A549 (cell line): ENCODE measurements at regions not wholly inside any gene's neighbourhood (a gene's known extent, or its start where the extent isn't known, plus 50 kb on each side); places are given as distances from the start of the nearest gene placed in this dataset.

Experiments used
- ATAC-seq, 2 experiments: fragments of 200-7000 bp in 1 of 2; fragments of >200 bp in 1 of 2; cut with Nextera tagmentation in 1 of 2; cut with Tn5 transposase in 1 of 2; 3 replicates each; pipeline versions ENCODE4 v1.8.0 to v1.9.1; 2018 to 2020; ENCODE audit warnings: mild to moderate bottlenecking in 1 of 2, moderate library complexity in 1 of 2
- CTCF ChIA-PET: fragments of 300-600 bp; sonication (Branson Sonifier 250); formaldehyde crosslinking; extraction: SDS; loops from one replicate; lab custom pipeline; 2021; ENCODE audit warnings: antibody characterized with exemption, inconsistent platforms; lab: Yijun Ruan, JAX
- POLR2A ChIA-PET: fragments of 350-600 bp; formaldehyde crosslinking; extraction: SDS; loops from one replicate; lab custom pipeline; 2021; ENCODE audit warnings: antibody characterized with exemption, inconsistent platforms; lab: Yijun Ruan, JAX
- DNase-seq, 2 experiments: peaks; one replicate each; pipeline versions ENCODE4 v3.0.0 to v3.0.0-alpha.2; 2011 to 2016; ENCODE audit warnings: low read depth in 1 of 2, low spot score in 1 of 2
- FAIRE-seq: peaks from 2 replicates; lab custom pipeline; 2011; peaks lifted over from hg19 to GRCh38; lab: Jason Lieb, UNC
- H3K27ac ChIP-seq, 2 experiments: fragments of >200 bp; sonication (Bioruptor Twin); formaldehyde crosslinking; 3 replicates each; pipeline ENCODE4 v1.5.1; 2016 to 2017
- H3K4me1 ChIP-seq: fragments of >200 bp; sonication (Bioruptor Twin); formaldehyde crosslinking; 3 replicates; pipeline ENCODE4 v1.6.1; 2016
- H3K4me2 ChIP-seq: fragments of >200 bp; sonication (Bioruptor Twin); formaldehyde crosslinking; 3 replicates; pipeline ENCODE4 v1.6.1; 2016
- H3K4me3 ChIP-seq: fragments of >200 bp; sonication (Bioruptor Twin); formaldehyde crosslinking; 3 replicates; pipeline ENCODE4 v1.5.1; 2016
- H3K9me3 ChIP-seq: fragments of >200 bp; sonication (Bioruptor Twin); formaldehyde crosslinking; 3 replicates; pipeline ENCODE4 v1.6.1; 2016
- CEBPB ChIP-seq, 2 experiments: fragments of >200 bp in 1 of 2; sonication (Bioruptor Twin) in 1 of 2; formaldehyde crosslinking in 1 of 2; IDR thresholded peaks; 2 replicates each; pipeline ENCODE4 v1.6.1; 2012 to 2016
- CHD4 ChIP-seq: fragments of 200-600 bp; sonication (generic); IDR thresholded peaks from 2 replicates; pipeline ENCODE4 v1.6.1; 2016; ENCODE audit warnings: antibody characterized with exemption, mild to moderate bottlenecking, borderline replicate concordance
- FOSB ChIP-seq: fragments of 250-450 bp; sonication (Bioruptor Pico); IDR thresholded peaks from 2 replicates; pipeline ENCODE4 v1.5.0; 2020; ENCODE audit warnings: mild to moderate bottlenecking, moderate library complexity
- GATA3 ChIP-seq: IDR thresholded peaks from 2 replicates; pipeline ENCODE4 v1.6.1; 2012; ENCODE audit warnings: borderline replicate concordance
- HOXA7 ChIP-seq: fragments of 250-450 bp; sonication (Bioruptor Pico); IDR thresholded peaks from 2 replicates; pipeline ENCODE4 v1.5.0; 2020; ENCODE audit warnings: mild to moderate bottlenecking, moderate library complexity
- KDM1A ChIP-seq: fragments of 200-600 bp; sonication (generic); IDR thresholded peaks from 2 replicates; pipeline ENCODE4 v1.6.1; 2016; ENCODE audit warnings: low read depth, mild to moderate bottlenecking
- MAFK ChIP-seq: fragments of 450-650 bp; IDR thresholded peaks from 2 replicates; pipeline ENCODE4 v1.6.1; 2014; ENCODE audit not compliant: partially characterized antibody
- NPAS2 ChIP-seq: fragments of 250-450 bp; sonication (Bioruptor Pico); IDR thresholded peaks from 2 replicates; pipeline ENCODE4 v1.8.0; 2022; ENCODE audit warnings: mild to moderate bottlenecking, moderate library complexity, borderline replicate concordance
- PHF8 ChIP-seq: fragments of 200-600 bp; sonication (generic); IDR thresholded peaks from 2 replicates; pipeline ENCODE4 v1.6.1; 2016; ENCODE audit warnings: low read depth, mild to moderate bottlenecking, antibody characterized with exemption, moderate library complexity, borderline replicate concordance
- RAD21 ChIP-seq, 2 experiments: fragments of >200 bp in 1 of 2; sonication (Bioruptor Twin) in 1 of 2; formaldehyde crosslinking in 1 of 2; IDR thresholded peaks in 1 of 2; conservative IDR thresholded peaks in 1 of 2; 2 replicates in 1 of 2; 3 replicates in 1 of 2; pipeline ENCODE4 v1.6.1; 2012 to 2018; ENCODE audit warnings: inconsistent platforms in 1 of 2
- RCOR1 ChIP-seq: fragments of 150-350 bp; IDR thresholded peaks from 2 replicates; pipeline ENCODE4 v1.6.1; 2014; ENCODE audit warnings: antibody characterized with exemption, low read length, low read depth
- TFCP2L1 ChIP-seq: fragments of 250-450 bp; sonication (Bioruptor Pico); IDR thresholded peaks from 2 replicates; pipeline ENCODE4 v1.5.0; 2021; ENCODE audit warnings: mild to moderate bottlenecking
- TP53 ChIP-seq: fragments of 250-450 bp; sonication (Bioruptor Pico); IDR thresholded peaks from 2 replicates; pipeline ENCODE4 v1.5.0; 2021; ENCODE audit warnings: mild to moderate bottlenecking, moderate library complexity
- ZNF302 ChIP-seq: fragments of 250-450 bp; sonication (Bioruptor Pico); IDR thresholded peaks from 2 replicates; pipeline ENCODE4 v1.9.0; 2021; ENCODE audit warnings: inconsistent platforms, mild to moderate bottlenecking, moderate library complexity
- ZSCAN20 ChIP-seq: fragments of 250-450 bp; sonication (Bioruptor Pico); IDR thresholded peaks from 2 replicates; pipeline ENCODE4 v1.8.0; 2022; ENCODE audit warnings: mild to moderate bottlenecking, moderate library complexity
- WGBS: methylation state at CpG from one replicate; pipeline ENCODE4 v1.1.6; 2017; ENCODE audit errors: missing lambda C conversion rate; 5-methylcytosine and 5-hydroxymethylcytosine counted together
- TF ChIP-seq, protein P1 (sequence below): fragments of 200-600 bp; sonication (generic); IDR thresholded peaks from 2 replicates; pipeline ENCODE4 v1.6.1; 2016; ENCODE audit warnings: antibody characterized with exemption, mild to moderate bottlenecking, moderate library complexity
- TF ChIP-seq, protein P2 (sequence below): fragments of 250-450 bp; sonication (Bioruptor Pico); IDR thresholded peaks from 2 replicates; pipeline ENCODE4 v1.5.0; 2020; ENCODE audit warnings: low read depth, mild to moderate bottlenecking, moderate library complexity
- TF ChIP-seq, protein P3 (sequence below): fragments of 150-350 bp; IDR thresholded peaks from 2 replicates; pipeline ENCODE4 v1.6.1; 2014; ENCODE audit warnings: low read depth, mild to moderate bottlenecking, low read length
- TF ChIP-seq, protein P4 (sequence below): fragments of >200 bp; sonication (Bioruptor Twin); formaldehyde crosslinking; IDR thresholded peaks from 3 replicates; pipeline ENCODE4 v1.5.1; 2016

DNA sequence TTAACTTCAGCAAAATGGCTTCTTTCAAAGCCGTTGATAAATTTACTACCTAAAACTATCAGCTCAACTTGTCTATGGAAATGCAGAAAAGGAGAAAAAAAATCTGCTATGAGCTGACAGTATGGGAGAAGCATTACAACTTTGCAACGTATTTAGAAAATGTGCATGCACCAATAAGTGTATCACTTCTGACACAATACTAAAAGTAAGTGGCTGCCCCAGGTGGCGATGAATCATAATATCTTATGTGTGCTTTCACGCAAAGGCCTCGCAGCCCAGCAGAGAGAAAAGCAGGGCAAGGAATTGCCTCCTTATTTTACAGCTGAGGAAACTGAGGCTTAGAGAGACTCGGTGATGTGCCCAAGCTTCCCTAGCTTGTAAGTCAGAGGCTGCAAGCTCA, 101.8 kb downstream of the SALL1 start:
- ChIA-PET CTCF (no interaction called here), POLR2A (no interaction called here)
- no peak for DNase-seq
- Histone ChIP-seq H3K9me3 (no peaks in the 10 kb centered on the region), H3K4me3 (no peak overlapping the region), H3K4me2 (no peak overlapping the region), H3K4me1 (no peaks in the 10 kb centered on the region), H3K27ac (no peak overlapping the region)
- TF ChIP-seq RAD21 (conservative IDR thresholded peaks at IDR 0.05 in 1 of 2, IDR thresholded peaks at IDR 0.05 in 1 of 2) (no peak), RCOR1 (no peak), MAFK (no peak)
- TF ChIP-seq, protein P1, sequence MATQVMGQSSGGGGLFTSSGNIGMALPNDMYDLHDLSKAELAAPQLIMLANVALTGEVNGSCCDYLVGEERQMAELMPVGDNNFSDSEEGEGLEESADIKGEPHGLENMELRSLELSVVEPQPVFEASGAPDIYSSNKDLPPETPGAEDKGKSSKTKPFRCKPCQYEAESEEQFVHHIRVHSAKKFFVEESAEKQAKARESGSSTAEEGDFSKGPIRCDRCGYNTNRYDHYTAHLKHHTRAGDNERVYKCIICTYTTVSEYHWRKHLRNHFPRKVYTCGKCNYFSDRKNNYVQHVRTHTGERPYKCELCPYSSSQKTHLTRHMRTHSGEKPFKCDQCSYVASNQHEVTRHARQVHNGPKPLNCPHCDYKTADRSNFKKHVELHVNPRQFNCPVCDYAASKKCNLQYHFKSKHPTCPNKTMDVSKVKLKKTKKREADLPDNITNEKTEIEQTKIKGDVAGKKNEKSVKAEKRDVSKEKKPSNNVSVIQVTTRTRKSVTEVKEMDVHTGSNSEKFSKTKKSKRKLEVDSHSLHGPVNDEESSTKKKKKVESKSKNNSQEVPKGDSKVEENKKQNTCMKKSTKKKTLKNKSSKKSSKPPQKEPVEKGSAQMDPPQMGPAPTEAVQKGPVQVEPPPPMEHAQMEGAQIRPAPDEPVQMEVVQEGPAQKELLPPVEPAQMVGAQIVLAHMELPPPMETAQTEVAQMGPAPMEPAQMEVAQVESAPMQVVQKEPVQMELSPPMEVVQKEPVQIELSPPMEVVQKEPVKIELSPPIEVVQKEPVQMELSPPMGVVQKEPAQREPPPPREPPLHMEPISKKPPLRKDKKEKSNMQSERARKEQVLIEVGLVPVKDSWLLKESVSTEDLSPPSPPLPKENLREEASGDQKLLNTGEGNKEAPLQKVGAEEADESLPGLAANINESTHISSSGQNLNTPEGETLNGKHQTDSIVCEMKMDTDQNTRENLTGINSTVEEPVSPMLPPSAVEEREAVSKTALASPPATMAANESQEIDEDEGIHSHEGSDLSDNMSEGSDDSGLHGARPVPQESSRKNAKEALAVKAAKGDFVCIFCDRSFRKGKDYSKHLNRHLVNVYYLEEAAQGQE, result no peak
- TF ChIP-seq, protein P2, sequence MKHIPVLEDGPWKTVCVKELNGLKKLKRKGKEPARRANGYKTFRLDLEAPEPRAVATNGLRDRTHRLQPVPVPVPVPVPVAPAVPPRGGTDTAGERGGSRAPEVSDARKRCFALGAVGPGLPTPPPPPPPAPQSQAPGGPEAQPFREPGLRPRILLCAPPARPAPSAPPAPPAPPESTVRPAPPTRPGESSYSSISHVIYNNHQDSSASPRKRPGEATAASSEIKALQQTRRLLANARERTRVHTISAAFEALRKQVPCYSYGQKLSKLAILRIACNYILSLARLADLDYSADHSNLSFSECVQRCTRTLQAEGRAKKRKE (CRISPR knock-in tag), result no peak
- ATAC-seq, result no peak
- FAIRE-seq, result no peak
- 59% methylated on average over 6 of the region's 6 CpGs for WGBS

DNA sequence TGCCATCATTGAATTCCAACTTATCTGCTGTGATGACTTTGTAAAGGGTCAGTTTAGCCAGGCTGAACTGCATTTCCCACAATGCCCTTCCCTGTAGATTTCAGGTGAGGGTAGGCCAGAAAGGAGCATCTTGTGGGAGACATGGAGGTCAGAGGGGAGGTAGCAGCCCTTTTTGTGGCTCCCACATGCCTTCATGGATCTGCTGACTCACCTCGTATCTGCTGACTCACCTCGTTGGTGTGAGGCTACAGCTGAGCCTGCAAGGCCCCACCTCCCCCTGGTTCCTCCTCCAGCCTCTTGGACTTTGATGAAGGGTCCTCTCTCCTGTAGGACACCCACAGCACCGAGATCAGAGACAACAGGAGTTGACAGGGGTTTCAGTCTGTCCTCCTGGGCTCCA, 102.5 kb downstream of the SALL1 start:
- TF ChIP-seq, protein P3, sequence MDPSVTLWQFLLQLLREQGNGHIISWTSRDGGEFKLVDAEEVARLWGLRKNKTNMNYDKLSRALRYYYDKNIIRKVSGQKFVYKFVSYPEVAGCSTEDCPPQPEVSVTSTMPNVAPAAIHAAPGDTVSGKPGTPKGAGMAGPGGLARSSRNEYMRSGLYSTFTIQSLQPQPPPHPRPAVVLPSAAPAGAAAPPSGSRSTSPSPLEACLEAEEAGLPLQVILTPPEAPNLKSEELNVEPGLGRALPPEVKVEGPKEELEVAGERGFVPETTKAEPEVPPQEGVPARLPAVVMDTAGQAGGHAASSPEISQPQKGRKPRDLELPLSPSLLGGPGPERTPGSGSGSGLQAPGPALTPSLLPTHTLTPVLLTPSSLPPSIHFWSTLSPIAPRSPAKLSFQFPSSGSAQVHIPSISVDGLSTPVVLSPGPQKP, result no peak
- TF ChIP-seq MAFK, result peak; percentile 88
- ATAC-seq (no peak), DNase-seq (peak in 1 of 2 experiments; percentile 18), FAIRE-seq (no peak)
- H3K9me3 ChIP-seq, result no peaks in the 10 kb centered on the region
- no peaks in the 10 kb centered on the region for H3K4me1 ChIP-seq
- H3K4me2 ChIP-seq, result no peak overlapping the region
- peak overlapping the region in 1 of 2 experiments; percentile 53; a peak in 3 of 6 replicates for H3K27ac ChIP-seq
- CTCF ChIA-PET, result no interaction called here
- 17% methylated on average over 3 of the region's 3 CpGs for WGBS
- H3K4me3 ChIP-seq, result no peak overlapping the region
- POLR2A ChIA-PET, result no interaction called here

DNA sequence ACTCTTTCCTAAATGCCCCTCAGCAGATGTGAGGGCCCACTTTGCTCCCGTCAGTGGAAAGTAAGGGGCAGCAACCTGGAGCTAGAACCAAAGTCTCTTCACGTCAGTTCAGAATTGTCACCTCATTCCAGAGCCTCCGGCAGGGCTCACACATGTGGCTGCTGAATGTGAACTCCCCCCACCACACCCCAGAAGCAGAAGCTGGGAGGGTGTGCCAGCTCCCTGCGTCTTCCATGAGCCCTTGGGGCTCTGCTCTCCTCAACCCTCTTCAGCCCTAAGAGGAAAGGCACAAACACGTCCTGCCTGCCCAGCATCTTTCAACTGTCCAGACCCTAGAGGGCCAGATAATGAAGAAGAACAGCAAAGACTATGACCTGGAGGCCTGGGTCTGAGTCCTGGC, 105.3 kb downstream of the SALL1 start:
- no peak for DNase-seq
- Histone ChIP-seq H3K27ac (no peak overlapping the region), H3K9me3 (no peaks in the 10 kb centered on the region), H3K4me3 (no peak overlapping the region), H3K4me2 (no peak overlapping the region), H3K4me1 (no peaks in the 10 kb centered on the region)
- ChIA-PET POLR2A (no interaction called here), CTCF (no interaction called here)
- no peak for TF ChIP-seq MAFK
- no peak for ATAC-seq
- FAIRE-seq, result no peak
- WGBS, result 45% methylated on average over 5 of the region's 5 CpGs

DNA sequence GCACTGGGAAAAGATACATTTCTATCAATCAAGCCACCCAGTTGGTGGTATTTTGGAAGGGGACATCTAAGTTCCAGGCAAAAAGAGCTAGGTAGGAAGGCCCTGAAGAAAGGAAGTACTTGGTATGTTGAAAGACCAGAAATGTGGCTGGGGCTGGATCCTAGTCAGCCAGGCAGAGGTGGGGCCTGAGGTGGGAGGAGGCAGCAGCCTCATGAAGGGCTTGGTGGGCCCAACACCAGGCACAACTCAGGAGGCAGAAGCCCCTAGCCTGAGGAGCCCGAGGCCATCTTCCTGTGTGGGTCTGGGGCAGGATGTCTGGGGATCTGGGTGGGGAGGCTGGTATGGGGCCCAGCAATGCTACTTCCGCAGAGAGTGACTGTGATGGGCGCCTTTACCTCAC, 105.9 kb downstream of the SALL1 start:
- no peak for TF ChIP-seq ZSCAN20 (CRISPR knock-in tag)
- no peak for TF ChIP-seq ZNF302 (CRISPR knock-in tag)
- no peak for TF ChIP-seq HOXA7 (CRISPR knock-in tag)
- TF ChIP-seq KDM1A, result no peak
- TF ChIP-seq CHD4, result no peak
- TF ChIP-seq, protein P4, sequence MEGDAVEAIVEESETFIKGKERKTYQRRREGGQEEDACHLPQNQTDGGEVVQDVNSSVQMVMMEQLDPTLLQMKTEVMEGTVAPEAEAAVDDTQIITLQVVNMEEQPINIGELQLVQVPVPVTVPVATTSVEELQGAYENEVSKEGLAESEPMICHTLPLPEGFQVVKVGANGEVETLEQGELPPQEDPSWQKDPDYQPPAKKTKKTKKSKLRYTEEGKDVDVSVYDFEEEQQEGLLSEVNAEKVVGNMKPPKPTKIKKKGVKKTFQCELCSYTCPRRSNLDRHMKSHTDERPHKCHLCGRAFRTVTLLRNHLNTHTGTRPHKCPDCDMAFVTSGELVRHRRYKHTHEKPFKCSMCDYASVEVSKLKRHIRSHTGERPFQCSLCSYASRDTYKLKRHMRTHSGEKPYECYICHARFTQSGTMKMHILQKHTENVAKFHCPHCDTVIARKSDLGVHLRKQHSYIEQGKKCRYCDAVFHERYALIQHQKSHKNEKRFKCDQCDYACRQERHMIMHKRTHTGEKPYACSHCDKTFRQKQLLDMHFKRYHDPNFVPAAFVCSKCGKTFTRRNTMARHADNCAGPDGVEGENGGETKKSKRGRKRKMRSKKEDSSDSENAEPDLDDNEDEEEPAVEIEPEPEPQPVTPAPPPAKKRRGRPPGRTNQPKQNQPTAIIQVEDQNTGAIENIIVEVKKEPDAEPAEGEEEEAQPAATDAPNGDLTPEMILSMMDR, result no peak
- TF ChIP-seq NPAS2 (CRISPR knock-in tag), result no peak
- TF ChIP-seq, protein P1, result no peak
- no peak for TF ChIP-seq TP53 (CRISPR knock-in tag)
- no peak for TF ChIP-seq CEBPB (IDR thresholded peaks at IDR 0.05)
- no peak for TF ChIP-seq TFCP2L1 (CRISPR knock-in tag)
- TF ChIP-seq PHF8, result no peak
- TF ChIP-seq FOSB (CRISPR knock-in tag), result no peak
- no peak for TF ChIP-seq GATA3
- DNase-seq (no peak), FAIRE-seq (no peak), ATAC-seq (no peak)
- ChIA-PET POLR2A (no interaction called here), CTCF (no interaction called here)
- Histone ChIP-seq H3K4me3 (no peak overlapping the region), H3K4me2 (no peak overlapping the region), H3K4me1 (no peaks in the 10 kb centered on the region), H3K9me3 (no peaks in the 10 kb centered on the region), H3K27ac (no peak overlapping the region)
- 47% methylated on average over 3 of the region's 3 CpGs for WGBS
